ENCODE measurements at regions not wholly inside any gene's neighbourhood (a gene's known extent, or its start where the extent isn't known, plus 50 kb on each side); places are given as distances from the start of the nearest gene placed in this dataset.

DNA sequence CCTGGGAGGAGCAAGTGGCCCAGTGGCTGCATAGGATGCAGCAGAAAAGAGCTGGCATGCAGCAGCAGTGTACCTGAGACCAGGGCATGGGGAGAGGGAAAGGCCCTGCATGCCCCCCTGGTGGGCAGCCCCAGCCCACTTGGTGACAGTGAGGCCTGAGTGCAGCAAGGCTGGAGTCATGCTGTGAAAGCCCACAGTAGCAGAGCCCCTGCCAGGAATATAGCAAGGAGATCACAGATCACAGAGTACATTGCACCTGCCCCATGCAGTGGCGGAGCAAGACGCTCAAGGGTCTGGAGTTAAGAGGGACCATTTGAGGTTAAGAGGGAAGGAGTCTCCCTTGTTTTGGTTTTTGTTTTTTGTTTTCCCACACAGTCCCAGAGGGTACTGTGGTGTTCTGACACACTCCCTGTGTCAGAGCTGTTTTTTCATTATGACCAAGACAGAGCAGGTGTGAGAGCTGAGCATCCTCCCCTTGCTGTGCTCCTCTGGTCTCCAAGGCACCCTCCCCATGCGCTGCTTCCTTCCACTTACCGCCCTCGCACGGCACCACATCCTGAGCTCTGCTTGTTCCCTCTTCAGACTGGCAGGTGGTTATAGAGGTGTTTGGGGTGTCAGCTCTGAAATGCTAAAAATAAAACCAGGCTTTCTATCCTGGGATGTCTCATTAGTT lies 85.0 kb upstream of the UBL3 start:
- Mint-ChIP-seq H3K4me1 (ENCODE audit: low read depth) (peaks cover 14% of the 10 kb centered on the region), H3K27ac (peak overlapping the region; percentile 9), H3K9me3 (ENCODE audit: low read depth) (no peaks in the 10 kb centered on the region), H3K4me3 (ENCODE audit: low read depth) (no peak overlapping the region), H3K36me3 (ENCODE audit: insufficient read depth) (no peaks in the 10 kb centered on the region), H3K27me3 (peaks cover 3% of the 10 kb centered on the region)
- TF ChIP-seq, protein P1, sequence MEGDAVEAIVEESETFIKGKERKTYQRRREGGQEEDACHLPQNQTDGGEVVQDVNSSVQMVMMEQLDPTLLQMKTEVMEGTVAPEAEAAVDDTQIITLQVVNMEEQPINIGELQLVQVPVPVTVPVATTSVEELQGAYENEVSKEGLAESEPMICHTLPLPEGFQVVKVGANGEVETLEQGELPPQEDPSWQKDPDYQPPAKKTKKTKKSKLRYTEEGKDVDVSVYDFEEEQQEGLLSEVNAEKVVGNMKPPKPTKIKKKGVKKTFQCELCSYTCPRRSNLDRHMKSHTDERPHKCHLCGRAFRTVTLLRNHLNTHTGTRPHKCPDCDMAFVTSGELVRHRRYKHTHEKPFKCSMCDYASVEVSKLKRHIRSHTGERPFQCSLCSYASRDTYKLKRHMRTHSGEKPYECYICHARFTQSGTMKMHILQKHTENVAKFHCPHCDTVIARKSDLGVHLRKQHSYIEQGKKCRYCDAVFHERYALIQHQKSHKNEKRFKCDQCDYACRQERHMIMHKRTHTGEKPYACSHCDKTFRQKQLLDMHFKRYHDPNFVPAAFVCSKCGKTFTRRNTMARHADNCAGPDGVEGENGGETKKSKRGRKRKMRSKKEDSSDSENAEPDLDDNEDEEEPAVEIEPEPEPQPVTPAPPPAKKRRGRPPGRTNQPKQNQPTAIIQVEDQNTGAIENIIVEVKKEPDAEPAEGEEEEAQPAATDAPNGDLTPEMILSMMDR (IDR thresholded peaks at IDR 0.05; ENCODE audit: unreplicated experiment), result no peak
- DNase-seq (ENCODE audit: low spot score, unreplicated experiment), result no peak

DNA sequence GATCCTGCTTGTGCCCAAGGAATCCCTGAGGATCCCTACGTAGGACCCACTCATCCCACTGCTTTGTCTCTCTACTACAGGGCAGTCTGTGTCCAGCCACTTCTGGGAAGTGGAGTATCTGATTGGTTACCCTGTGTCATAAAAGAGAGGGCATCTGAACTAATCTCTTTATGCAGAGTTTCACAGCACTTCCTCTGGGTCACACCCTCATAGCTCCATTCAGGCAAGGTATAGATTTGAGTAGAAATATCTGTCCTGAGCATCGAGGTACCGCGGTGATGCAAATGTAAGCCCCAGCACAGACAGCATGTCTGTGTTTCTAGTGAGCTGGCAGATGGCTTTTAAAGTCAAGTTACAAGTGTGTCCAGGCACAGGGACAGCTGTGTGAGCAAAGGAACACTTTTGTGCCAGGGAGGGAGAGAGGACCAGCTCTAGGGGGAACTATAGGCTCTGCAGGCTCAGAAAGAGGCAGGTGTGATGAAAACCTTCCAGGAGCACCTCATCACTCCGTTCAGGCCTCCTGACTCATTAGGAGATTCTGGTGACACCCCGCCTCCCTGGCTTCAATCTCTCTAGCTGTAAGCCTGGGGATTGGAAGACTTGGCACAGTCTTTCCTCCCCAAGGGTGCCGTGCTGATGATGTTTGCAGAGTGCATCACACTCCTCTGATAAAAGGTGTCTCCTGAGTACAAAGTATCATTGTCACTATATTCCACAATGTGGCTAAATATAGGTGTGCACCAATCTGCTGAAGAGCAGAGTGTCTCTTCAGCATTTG lies 84.3 kb upstream of the UBL3 start:
- TF ChIP-seq, protein P1 (IDR thresholded peaks at IDR 0.05; ENCODE audit: unreplicated experiment), result no peak
- Mint-ChIP-seq H3K27ac (no peak overlapping the region), H3K4me1 (ENCODE audit: low read depth) (peaks cover 14% of the 10 kb centered on the region), H3K36me3 (ENCODE audit: insufficient read depth) (no peaks in the 10 kb centered on the region), H3K4me3 (ENCODE audit: low read depth) (no peak overlapping the region), H3K9me3 (ENCODE audit: low read depth) (no peaks in the 10 kb centered on the region), H3K27me3 (peaks cover 3% of the 10 kb centered on the region)
- DNase-seq (ENCODE audit: low spot score, unreplicated experiment), result no peak

DNA sequence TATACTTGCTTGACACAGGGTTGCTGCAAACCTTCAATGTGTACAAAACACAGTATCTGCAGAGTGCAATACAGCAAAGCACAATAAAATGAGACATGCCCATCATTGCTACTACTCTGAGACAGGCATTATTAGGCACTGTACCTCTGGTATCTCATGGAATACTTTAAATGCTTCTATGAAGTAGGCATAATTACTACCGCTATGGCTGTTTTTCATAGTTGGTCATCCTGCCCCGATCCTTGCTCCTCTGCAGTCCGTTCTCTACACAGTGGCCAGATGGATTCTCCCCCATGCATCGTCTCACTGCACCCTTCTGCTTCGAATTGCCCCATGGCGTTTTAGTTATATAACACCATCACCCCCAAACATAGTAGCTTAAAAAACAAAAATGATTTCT lies 83.0 kb upstream of the UBL3 start:
- TF ChIP-seq, protein P1 (IDR thresholded peaks at IDR 0.05; ENCODE audit: unreplicated experiment), result no peak
- Mint-ChIP-seq H3K27ac (no peak overlapping the region), H3K4me1 (ENCODE audit: low read depth) (peaks cover 14% of the 10 kb centered on the region), H3K27me3 (no peaks in the 10 kb centered on the region), H3K9me3 (ENCODE audit: low read depth) (no peaks in the 10 kb centered on the region), H3K4me3 (ENCODE audit: low read depth) (no peak overlapping the region), H3K36me3 (ENCODE audit: insufficient read depth) (no peaks in the 10 kb centered on the region)
- no peak for DNase-seq (ENCODE audit: low spot score, unreplicated experiment)

DNA sequence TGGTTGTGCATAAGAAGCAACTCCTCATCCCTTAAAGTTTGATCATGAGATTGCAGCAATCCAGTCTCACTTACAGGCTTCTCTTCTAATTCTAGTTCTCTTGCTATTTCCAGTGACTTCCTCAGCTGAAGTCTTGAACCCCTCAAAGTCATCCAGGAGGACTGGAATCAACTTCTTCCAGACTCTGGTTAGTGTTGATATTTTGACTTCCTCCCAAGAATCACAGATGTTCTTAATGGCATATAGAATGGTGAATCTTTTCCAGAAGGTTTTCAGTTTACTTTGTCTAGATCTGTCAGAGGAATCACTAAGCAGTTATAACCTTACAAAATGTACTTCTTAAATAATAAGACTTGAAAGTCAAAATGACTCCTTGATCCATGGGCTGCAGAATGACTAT lies 81.3 kb upstream of the UBL3 start:
- peaks cover 12% of the 10 kb centered on the region for H3K4me1 Mint-ChIP-seq (ENCODE audit: low read depth)
- no peak for DNase-seq (ENCODE audit: low spot score, unreplicated experiment)
- no peak overlapping the region for H3K4me3 Mint-ChIP-seq (ENCODE audit: low read depth)
- H3K9me3 Mint-ChIP-seq (ENCODE audit: low read depth), result no peaks in the 10 kb centered on the region
- no peaks in the 10 kb centered on the region for H3K27me3 Mint-ChIP-seq
- no peak overlapping the region for H3K27ac Mint-ChIP-seq
- H3K36me3 Mint-ChIP-seq (ENCODE audit: insufficient read depth), result no peaks in the 10 kb centered on the region
- TF ChIP-seq, protein P1 (IDR thresholded peaks at IDR 0.05; ENCODE audit: unreplicated experiment), result no peak

DNA sequence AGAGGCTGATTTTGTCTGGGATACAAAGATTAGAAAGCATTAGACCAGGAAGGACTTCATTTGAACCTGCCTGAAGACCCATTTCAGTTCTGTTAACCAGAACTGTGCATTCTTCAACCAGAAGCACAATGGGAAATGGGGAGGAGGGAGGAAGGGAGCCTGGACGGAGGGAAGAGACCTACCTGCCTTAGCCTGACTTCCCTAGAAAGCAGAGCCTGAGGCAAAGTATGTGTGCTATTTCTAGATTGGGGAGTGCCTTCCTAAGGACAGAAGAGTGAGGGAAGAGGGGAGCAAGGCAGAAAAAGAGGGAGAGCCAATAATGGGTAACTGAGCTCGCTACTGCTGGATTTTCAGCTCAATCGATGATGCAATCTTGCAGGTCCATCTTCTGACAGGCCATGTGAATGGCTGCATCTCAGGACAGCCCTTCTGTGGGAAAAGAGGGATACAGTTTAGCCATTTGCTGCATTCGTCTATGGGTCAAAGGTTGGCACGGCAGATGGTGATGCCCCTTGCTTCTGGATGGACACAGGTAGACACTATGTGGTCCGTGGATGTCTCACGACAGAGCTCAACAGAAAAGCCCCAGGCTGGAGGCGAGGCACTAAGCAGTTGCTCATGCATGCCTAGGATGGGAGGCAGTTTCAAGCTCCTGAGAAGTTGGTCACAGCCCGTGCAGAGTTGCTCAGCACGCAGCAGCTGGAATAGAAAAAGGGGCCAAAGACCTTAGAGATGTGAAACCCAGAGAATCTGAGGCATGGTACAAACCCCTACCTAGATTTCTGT lies 78.8 kb upstream of the UBL3 start:
- DNase-seq (ENCODE audit: low spot score, unreplicated experiment), result no peak
- Mint-ChIP-seq H3K9me3 (ENCODE audit: low read depth) (no peaks in the 10 kb centered on the region), H3K27me3 (no peaks in the 10 kb centered on the region), H3K27ac (no peak overlapping the region), H3K36me3 (ENCODE audit: insufficient read depth) (no peaks in the 10 kb centered on the region), H3K4me1 (ENCODE audit: low read depth) (peaks cover 20% of the 10 kb centered on the region), H3K4me3 (ENCODE audit: low read depth) (no peak overlapping the region)
- TF ChIP-seq, protein P1 (IDR thresholded peaks at IDR 0.05; ENCODE audit: unreplicated experiment), result no peak
